Common myeloid progenitor, CD34-positive (primary cell): ENCODE measurements at regions not wholly inside any gene's neighbourhood (a gene's known extent, or its start where the extent isn't known, plus 50 kb on each side); places are given as distances from the start of the nearest gene placed in this dataset.

ENCODE experiments used
- CTCF ChIA-PET: fragments of 350-600 bp; sonication (Branson Sonifier 250); formaldehyde crosslinking; loops from one replicate; lab custom pipeline; 2021; ENCODE audit warnings: antibody characterized with exemption; lab: Charles Lee
- POLR2A ChIA-PET: fragments of 350-600 bp; sonication (Branson Sonifier 250); formaldehyde crosslinking; loops from one replicate; lab custom pipeline; 2021; ENCODE audit warnings: antibody characterized with exemption; lab: Charles Lee
- DNase-seq, 3 donors: peaks; one replicate each; pipeline versions ENCODE4 v3.0.0 to v3.0.0-alpha.2; 2013
- H3K27ac ChIP-seq, 2 experiments: 1 replicate in 1 of 2; 2 replicates in 1 of 2; pipeline ENCODE4 v1.7.0; 2013; ENCODE audit warnings: inconsistent platforms in 2 of 2, low read length in 2 of 2, mild to moderate bottlenecking in 2 of 2, low read depth in 1 of 2, moderate library complexity in 1 of 2; ENCODE audit not compliant: severe bottlenecking in 2 of 2, insufficient read depth in 1 of 2, poor library complexity in 1 of 2
- H3K27me3 ChIP-seq, 5 experiments: replicated peaks in 2 of 5; 1 replicate in 3 of 5; 2 replicates in 2 of 5; pipeline versions ENCODE4 v1.6.1 to v1.7.0; 2013; ENCODE audit warnings: low read length in 4 of 5, mild to moderate bottlenecking in 2 of 5, moderate library complexity in 2 of 5, inconsistent platforms in 1 of 5; ENCODE audit not compliant: insufficient read depth in 5 of 5, control insufficient read depth in 4 of 5
- H3K36me3 ChIP-seq, 4 experiments: 1 replicate in 2 of 4; 2 replicates in 2 of 4; pipeline versions ENCODE4 v1.6.1 to v1.7.0; 2013; ENCODE audit warnings: low read length in 3 of 4, control low read depth in 1 of 4, mild to moderate bottlenecking in 1 of 4; ENCODE audit not compliant: control insufficient read depth in 4 of 4, insufficient read depth in 4 of 4
- H3K4me1 ChIP-seq, 4 experiments: 1 replicate in 3 of 4; 2 replicates in 1 of 4; pipeline versions ENCODE4 v1.6.1 to v1.7.1; 2013; ENCODE audit warnings: low read length in 3 of 4, mild to moderate bottlenecking in 3 of 4, control low read depth in 1 of 4, inconsistent platforms in 1 of 4, moderate library complexity in 1 of 4; ENCODE audit not compliant: control insufficient read depth in 4 of 4, insufficient read depth in 4 of 4; ENCODE audit errors: control extremely low read depth in 1 of 4
- H3K4me3 ChIP-seq, 7 experiments: 1 replicate in 4 of 7; 2 replicates in 3 of 7; pipeline versions ENCODE4 v1.5.1 to v1.7.0; 2013; ENCODE audit warnings: mild to moderate bottlenecking in 7 of 7, low read length in 6 of 7, moderate library complexity in 6 of 7, inconsistent platforms in 2 of 7, low read depth in 2 of 7, control low read depth in 1 of 7; ENCODE audit not compliant: insufficient read depth in 4 of 7, control insufficient read depth in 1 of 7; ENCODE audit errors: extremely low read depth in 1 of 7
- H3K9me3 ChIP-seq, 5 experiments: 1 replicate in 4 of 5; 2 replicates in 1 of 5; pipeline versions ENCODE4 v1.6.1 to v1.7.1; 2013; ENCODE audit warnings: low read length in 4 of 5, mild to moderate bottlenecking in 2 of 5, inconsistent platforms in 1 of 5, low read depth in 1 of 5, moderate library complexity in 1 of 5; ENCODE audit not compliant: control insufficient read depth in 4 of 5, insufficient read depth in 2 of 5; ENCODE audit errors: control extremely low read depth in 1 of 5
- WGBS: methylation state at CpG from one replicate; pipeline ENCODE4 v1.1.5; 2013; ENCODE audit not compliant: insufficient coverage; 5-methylcytosine and 5-hydroxymethylcytosine counted together

- no peak overlapping the region for H3K27ac ChIP-seq
- H3K9me3 ChIP-seq, result no peaks in the 10 kb centered on the region
- no peaks in the 10 kb centered on the region for H3K36me3 ChIP-seq
- no peaks in the 10 kb centered on the region for H3K4me1 ChIP-seq
- no peak overlapping the region for H3K4me3 ChIP-seq
- ChIA-PET POLR2A (no interaction called here), CTCF (no interaction called here)
- DNase-seq, result no peak
- 100% methylated on average over 1 of the region's 1 CpG for WGBS
- H3K27me3 ChIP-seq, result peaks cover 0 to 2% (median 0%) of the 10 kb centered on the region in 5 experiments
Measured at GRCh38 chr14:70269582-70269981, 80.8 kb upstream of the SLC8A3 start.

GRCh38 chr14:70268760-70269159, 80.0 kb upstream of the SLC8A3 start:
- H3K27me3 ChIP-seq, result peaks cover 0 to 2% (median 0%) of the 10 kb centered on the region in 5 experiments

GRCh38 chr14:70266157-70266556, 77.4 kb upstream of the SLC8A3 start:
- H3K4me3 ChIP-seq, result no peak overlapping the region
- H3K36me3 ChIP-seq, result no peaks in the 10 kb centered on the region
- POLR2A ChIA-PET, result no interaction called here
- H3K27ac ChIP-seq, result no peak overlapping the region
- no CpG with 5 or more reads among the region's 2 CpGs for WGBS
- no peaks in the 10 kb centered on the region for H3K4me1 ChIP-seq
- H3K9me3 ChIP-seq, result no peaks in the 10 kb centered on the region
- DNase-seq, result no peak
- H3K27me3 ChIP-seq, result peaks cover 0 to 2% (median 0%) of the 10 kb centered on the region in 5 experiments
- CTCF ChIA-PET, result no interaction called here

More at GRCh38 chr14:70268760-70269159, 80.0 kb upstream of the SLC8A3 start:
- no peaks in the 10 kb centered on the region for H3K4me1 ChIP-seq
- DNase-seq, result no peak
- no peaks in the 10 kb centered on the region for H3K36me3 ChIP-seq
- WGBS, result no CpG with 5 or more reads among the region's 2 CpGs
- no peak overlapping the region for H3K4me3 ChIP-seq
- CTCF ChIA-PET, result interaction anchor here (0.6 kb wide), 1 partner anchor 49 kb away, joined by 3 read pairs; no protein-coding TSS in a partner anchor
- no peaks in the 10 kb centered on the region for H3K9me3 ChIP-seq
- no peak overlapping the region for H3K27ac ChIP-seq
- POLR2A ChIA-PET, result no interaction called here

GRCh38 chr14:70265422-70265821, 76.7 kb upstream of the SLC8A3 start:
- POLR2A ChIA-PET, result no interaction called here
- 92% methylated on average over 2 of the region's 2 CpGs for WGBS
- no peak for DNase-seq
- Histone ChIP-seq H3K4me1 (no peaks in the 10 kb centered on the region), H3K27me3 (peaks cover 0 to 2% (median 0%) of the 10 kb centered on the region in 5 experiments), H3K4me3 (no peak overlapping the region), H3K27ac (no peak overlapping the region), H3K9me3 (no peaks in the 10 kb centered on the region), H3K36me3 (no peaks in the 10 kb centered on the region)
- CTCF ChIA-PET, result interaction anchor here (0.7 kb wide), 1 partner anchor 178 kb away, joined by 3 read pairs; no protein-coding TSS in a partner anchor

GRCh38 chr14:70259420-70259819, 70.7 kb upstream of the SLC8A3 start:
- no peak overlapping the region for H3K4me3 ChIP-seq
- no peak overlapping the region for H3K27ac ChIP-seq
- H3K9me3 ChIP-seq, result no peaks in the 10 kb centered on the region
- no CpG with 5 or more reads among the region's 1 CpG for WGBS
- peaks cover 0 to 8% (median 1%) of the 10 kb centered on the region in 4 experiments for H3K4me1 ChIP-seq
- ChIA-PET POLR2A (no interaction called here), CTCF (interaction anchor here (0.8 to 2.9 kb wide), 4 partner anchors 22 to 172 kb away, joined by 3 to 9 read pairs (median 5); no protein-coding TSS in a partner anchor)
- no peaks in the 10 kb centered on the region for H3K36me3 ChIP-seq
- DNase-seq, result no peak
- H3K27me3 ChIP-seq, result peaks cover 0 to 3% (median 0%) of the 10 kb centered on the region in 5 experiments

- ChIA-PET POLR2A (no interaction called here), CTCF (interaction anchor here (1.0 to 2.9 kb wide), 4 partner anchors 138 to 170 kb away, joined by 4 to 9 read pairs (median 5); no protein-coding TSS in a partner anchor)
- DNase-seq, result peak; percentile 65 to 79 (median 71)
- Histone ChIP-seq H3K4me3 (no peak overlapping the region), H3K27me3 (peaks cover 0 to 3% (median 0%) of the 10 kb centered on the region in 5 experiments), H3K4me1 (peaks cover 0 to 8% (median 2%) of the 10 kb centered on the region in 4 experiments), H3K36me3 (no peaks in the 10 kb centered on the region), H3K9me3 (no peaks in the 10 kb centered on the region), H3K27ac (no peak overlapping the region)
- WGBS, result 51% methylated on average over 5 of the region's 7 CpGs
Measured at GRCh38 chr14:70257526-70257925, 68.8 kb upstream of the SLC8A3 start.

GRCh38 chr14:70256601-70257000, 67.8 kb upstream of the SLC8A3 start:
- DNase-seq, result no peak
- WGBS, result 43% methylated on average over 2 of the region's 2 CpGs
- ChIA-PET CTCF (interaction anchor here (1.7 kb wide), 1 partner anchor 11 kb away, joined by 3 read pairs; no protein-coding TSS in a partner anchor), POLR2A (no interaction called here)
- no peak overlapping the region for H3K27ac ChIP-seq
- H3K36me3 ChIP-seq, result no peaks in the 10 kb centered on the region
- peaks cover 0 to 3% (median 0%) of the 10 kb centered on the region in 5 experiments for H3K27me3 ChIP-seq
- peaks cover 0 to 8% (median 2%) of the 10 kb centered on the region in 4 experiments for H3K4me1 ChIP-seq
- peak overlapping the region in 1 of 7 experiments; percentile 11 for H3K4me3 ChIP-seq
- no peaks in the 10 kb centered on the region for H3K9me3 ChIP-seq
